ENCODE measurements at regions not wholly inside any gene's neighbourhood (a gene's known extent, or its start where the extent isn't known, plus 50 kb on each side); places are given as distances from the start of the nearest gene placed in this dataset.

- TF ChIP-seq EZH2 (IDR thresholded peaks at IDR 0.05; ENCODE audit: borderline replicate concordance, insufficient read depth, low read length, poor library complexity, severe bottlenecking) (no peak), SMC3 (conservative IDR thresholded peaks at IDR 0.05; ENCODE audit: poor library complexity) (no peak), TAF1 (IDR thresholded peaks at IDR 0.05; ENCODE audit: low read depth) (no peak), POLR2AphosphoS5 (IDR thresholded peaks at IDR 0.05) (no peak), EP300 (conservative IDR thresholded peaks at IDR 0.05; ENCODE audit: poor library complexity, severe bottlenecking) (no peak), REST (IDR thresholded peaks at IDR 0.05; ENCODE audit: borderline replicate concordance) (no peak), MXI1 (conservative IDR thresholded peaks at IDR 0.05; ENCODE audit: poor library complexity, severe bottlenecking) (no peak), RAD21 (conservative IDR thresholded peaks at IDR 0.05) (no peak), CTCF (IDR thresholded peaks at IDR 0.05; ENCODE audit: poor library complexity, severe bottlenecking) (no peak)
- H4K20me1 ChIP-seq (ENCODE audit: insufficient read depth): no peaks in the 10 kb centered on the region
- H3K79me2 ChIP-seq (replicated peaks; ENCODE audit: insufficient read depth, low read length): no peaks in the 10 kb centered on the region
- no peak overlapping the region for H3K27ac ChIP-seq (ENCODE audit: low read length)
- no peaks in the 10 kb centered on the region for H3K9me3 ChIP-seq (ENCODE audit: low read length)
- no peak overlapping the region for H3K4me2 ChIP-seq (ENCODE audit: low read length)
- H3F3A ChIP-seq (ENCODE audit: insufficient read depth, low read length, poor library complexity, severe bottlenecking): no peaks in the 10 kb centered on the region
- H3K9ac ChIP-seq (ENCODE audit: low read length): no peak overlapping the region
- H2AFZ ChIP-seq (ENCODE audit: low read depth, low read length): no peak overlapping the region
- H3K36me3 ChIP-seq (ENCODE audit: insufficient read depth, low read length): no peaks in the 10 kb centered on the region
- H3K9me2 ChIP-seq (ENCODE audit: insufficient read depth, low read length): no peaks in the 10 kb centered on the region
- no peak overlapping the region for H3K4me3 ChIP-seq (ENCODE audit: low read length)
- no peaks in the 10 kb centered on the region for H3K27me3 ChIP-seq (ENCODE audit: insufficient read depth, low read depth, low read length)
Measured at GRCh38 chr5:62977661-62978060, 399.0 kb downstream of the LRRC70 start.

- H2AFZ ChIP-seq (ENCODE audit: low read depth, low read length): no peak overlapping the region
- no peaks in the 10 kb centered on the region for H3K79me2 ChIP-seq (replicated peaks; ENCODE audit: insufficient read depth, low read length)
- TF ChIP-seq EP300 (conservative IDR thresholded peaks at IDR 0.05; ENCODE audit: poor library complexity, severe bottlenecking): no peak
- TF ChIP-seq SMC3 (conservative IDR thresholded peaks at IDR 0.05; ENCODE audit: poor library complexity): no peak
- no peak for TF ChIP-seq RAD21 (conservative IDR thresholded peaks at IDR 0.05)
- TF ChIP-seq TAF1 (IDR thresholded peaks at IDR 0.05; ENCODE audit: low read depth): no peak
- TF ChIP-seq EZH2 (IDR thresholded peaks at IDR 0.05; ENCODE audit: borderline replicate concordance, insufficient read depth, low read length, poor library complexity, severe bottlenecking): no peak
- no peak for TF ChIP-seq CTCF (IDR thresholded peaks at IDR 0.05; ENCODE audit: poor library complexity, severe bottlenecking)
- no peak for TF ChIP-seq MXI1 (conservative IDR thresholded peaks at IDR 0.05; ENCODE audit: poor library complexity, severe bottlenecking)
- no peak for TF ChIP-seq POLR2AphosphoS5 (IDR thresholded peaks at IDR 0.05)
- no peaks in the 10 kb centered on the region for H3F3A ChIP-seq (ENCODE audit: insufficient read depth, low read length, poor library complexity, severe bottlenecking)
- H3K27ac ChIP-seq (ENCODE audit: low read length): no peak overlapping the region
- H3K36me3 ChIP-seq (ENCODE audit: insufficient read depth, low read length): no peaks in the 10 kb centered on the region
- H3K4me3 ChIP-seq (ENCODE audit: low read length): no peak overlapping the region
- no peaks in the 10 kb centered on the region for H3K27me3 ChIP-seq (ENCODE audit: insufficient read depth, low read depth, low read length)
- H3K9me2 ChIP-seq (ENCODE audit: insufficient read depth, low read length): no peaks in the 10 kb centered on the region
- no peaks in the 10 kb centered on the region for H3K9me3 ChIP-seq (ENCODE audit: low read length)
- H3K9ac ChIP-seq (ENCODE audit: low read length): no peak overlapping the region
- no peak overlapping the region for H3K4me2 ChIP-seq (ENCODE audit: low read length)
- H4K20me1 ChIP-seq (ENCODE audit: insufficient read depth): no peaks in the 10 kb centered on the region
Measured at GRCh38 chr5:62974623-62975022, 396.0 kb downstream of the LRRC70 start.
